GM21576 (cell line): ENCODE measurements at regions not wholly inside any gene's neighbourhood (a gene's known extent, or its start where the extent isn't known, plus 50 kb on each side); places are given as distances from the start of the nearest gene placed in this dataset.

ENCODE experiments used
- ATAC-seq: cut with Tn5 transposase; IDR thresholded peaks from one replicate; pipeline ENCODE4 v1.9.1; 2021; ENCODE audit warnings: mild to moderate bottlenecking, moderate library complexity; ENCODE audit not compliant: unreplicated experiment

DNA sequence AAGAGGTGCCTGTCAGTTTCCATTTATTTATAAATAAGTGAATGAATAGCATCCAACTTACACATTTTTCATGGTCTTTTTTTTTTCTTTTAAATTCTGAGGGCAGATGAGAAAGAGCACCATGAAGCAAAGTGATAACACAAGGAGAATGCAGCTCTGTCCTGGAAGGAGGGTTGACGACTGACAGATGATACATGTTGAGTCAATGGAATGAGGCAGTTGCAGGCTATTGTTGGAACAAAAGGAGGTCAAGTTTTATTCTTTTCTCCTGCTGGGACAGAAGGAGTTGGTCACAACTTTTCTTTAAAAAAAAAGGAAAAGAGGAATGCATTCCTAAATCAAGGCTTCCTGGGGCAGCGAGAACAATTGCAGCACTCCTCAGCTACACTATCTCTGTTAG is 119.9 kb upstream of the PLEKHG7 start:
- ATAC-seq, result no peak

- no peak for ATAC-seq
These were observed 120.3 kb upstream of the PLEKHG7 start for GRCh38 chr12:92582475-92582874.

- no peak for ATAC-seq
These were observed 121.2 kb upstream of the PLEKHG7 start for GRCh38 chr12:92581604-92582003.

DNA sequence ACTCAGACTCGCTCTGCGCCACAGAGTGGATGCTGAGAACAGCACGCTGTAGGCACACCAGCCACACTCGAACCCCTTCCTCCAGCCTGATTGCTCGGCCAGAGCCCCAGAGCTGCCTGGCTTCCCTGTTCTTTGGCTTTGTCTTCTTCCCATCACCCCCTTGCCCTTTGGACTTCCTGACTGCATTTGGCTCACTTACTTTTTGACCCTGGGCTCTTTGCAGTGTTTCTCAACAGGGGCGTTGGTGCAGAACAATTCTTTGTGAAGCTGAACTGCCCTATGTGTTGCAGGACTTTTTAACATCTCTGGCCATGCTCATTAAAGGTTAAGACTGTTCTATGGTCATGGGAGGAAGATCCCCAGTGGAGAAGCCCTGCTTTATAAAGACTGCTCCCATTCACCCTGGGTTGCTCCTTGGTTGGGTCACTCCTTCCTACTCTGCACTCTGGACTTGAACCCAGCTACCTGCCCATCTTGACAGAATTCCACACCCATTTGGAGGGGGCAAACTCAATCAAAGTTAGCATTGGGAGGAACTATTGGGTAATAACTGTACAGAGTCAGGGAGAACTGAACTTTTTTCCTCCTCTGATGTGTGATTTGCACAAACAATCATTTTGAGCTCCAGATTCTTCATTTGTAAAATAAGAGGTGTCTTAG is 127.7 kb upstream of the PLEKHG7 start:
- no peak for ATAC-seq

GRCh38 chr12:92574051-92574783 is 128.6 kb upstream of the PLEKHG7 start:
- ATAC-seq, result no peak

DNA sequence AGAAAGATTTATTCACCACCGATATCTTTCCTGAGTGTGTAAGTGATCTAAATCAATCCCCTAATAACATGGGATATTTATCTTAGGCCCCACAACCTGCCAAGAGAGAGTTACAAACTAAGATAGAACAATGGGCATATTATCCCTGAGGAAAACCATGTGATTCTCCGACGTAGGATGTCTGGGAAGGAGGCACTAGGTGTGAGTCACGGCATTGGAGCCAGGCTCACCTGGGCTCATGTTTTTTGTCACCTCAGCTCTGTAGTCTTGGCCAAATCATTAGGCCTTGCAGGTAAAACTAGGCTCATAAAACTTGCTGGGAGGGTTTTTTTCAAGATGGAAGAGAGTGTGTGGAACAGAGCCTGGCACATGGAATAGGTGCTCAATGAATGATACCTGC is 129.7 kb upstream of the PLEKHG7 start:
- no peak for ATAC-seq

DNA sequence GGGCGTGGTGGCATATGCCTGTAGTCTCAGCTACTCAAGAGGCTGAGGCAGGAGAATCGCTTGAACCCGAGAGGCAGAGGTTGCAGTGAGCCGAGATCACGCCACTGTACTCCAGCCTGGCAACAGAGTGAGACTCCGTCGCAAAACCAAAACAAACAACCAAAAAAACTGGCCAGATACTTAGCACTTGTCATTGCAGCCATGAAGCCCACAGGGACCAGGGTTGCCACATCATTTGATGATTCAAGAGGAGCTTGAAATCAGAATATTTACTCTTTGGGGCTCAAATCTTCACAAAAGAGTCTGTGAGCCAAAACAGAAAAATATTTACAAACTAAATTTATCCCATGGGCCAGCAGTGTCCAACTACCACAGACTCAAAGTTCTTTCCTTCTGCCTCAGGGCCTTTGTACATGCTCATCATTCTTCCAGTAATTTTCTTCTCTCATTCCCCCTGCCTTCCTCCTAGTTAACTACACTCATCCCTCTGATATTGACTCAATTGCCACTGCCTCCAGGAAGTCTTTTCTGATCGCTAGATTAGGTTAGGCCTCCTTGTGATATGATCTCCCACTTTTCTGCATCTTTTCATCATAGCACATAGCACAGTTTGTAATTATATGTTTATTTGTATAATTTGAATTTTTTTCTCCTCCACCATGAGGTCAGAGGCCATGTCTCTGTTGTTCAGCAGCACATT is 130.8 kb upstream of the PLEKHG7 start:
- ATAC-seq, result no peak

GRCh38 chr12:92571169-92571568 is 131.6 kb upstream of the PLEKHG7 start:
- ATAC-seq, result no peak

GRCh38 chr12:92570056-92570753 is 132.6 kb upstream of the PLEKHG7 start:
- peak; percentile 92 for ATAC-seq

GRCh38 chr12:92568691-92569090 is 134.1 kb upstream of the PLEKHG7 start:
- no peak for ATAC-seq

DNA sequence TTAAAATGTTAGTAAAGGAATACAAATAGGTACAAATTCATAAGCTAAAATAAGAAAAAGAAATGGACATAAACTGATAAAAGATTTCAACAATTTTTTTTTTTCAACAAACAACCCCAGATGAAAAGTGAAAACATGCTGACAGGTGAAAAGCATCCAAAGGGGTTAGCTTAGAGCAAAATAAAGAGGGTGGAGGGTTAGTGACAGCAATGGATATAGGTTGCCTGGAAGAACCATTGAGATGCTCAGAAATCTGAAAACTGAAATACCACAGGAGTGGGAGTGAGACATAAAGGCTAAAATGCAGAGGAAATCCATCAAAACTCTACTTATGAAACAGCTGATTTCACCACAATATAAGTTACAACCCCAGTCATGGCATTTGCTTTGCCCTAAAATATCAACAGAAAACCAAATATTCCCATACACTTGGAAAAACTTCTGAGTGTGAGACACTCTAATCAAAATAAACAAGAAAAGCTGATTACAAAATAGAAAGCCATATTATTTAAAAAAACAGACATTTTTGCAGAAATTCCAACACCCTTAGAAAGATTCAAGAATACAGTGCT is 136.3 kb upstream of the PLEKHG7 start:
- ATAC-seq, result no peak

- ATAC-seq, result no peak
These were observed 139.0 kb upstream of the PLEKHG7 start for GRCh38 chr12:92563819-92564218.

- no peak for ATAC-seq
These were observed 140.6 kb upstream of the PLEKHG7 start for GRCh38 chr12:92562063-92562734.

GRCh38 chr12:92561543-92561899 is 141.3 kb upstream of the PLEKHG7 start:
- ATAC-seq, result no peak

- no peak for ATAC-seq
These were observed 141.9 kb upstream of the PLEKHG7 start for GRCh38 chr12:92560713-92561542.

GRCh38 chr12:92558806-92559205 is 144.0 kb upstream of the PLEKHG7 start:
- no peak for ATAC-seq

DNA sequence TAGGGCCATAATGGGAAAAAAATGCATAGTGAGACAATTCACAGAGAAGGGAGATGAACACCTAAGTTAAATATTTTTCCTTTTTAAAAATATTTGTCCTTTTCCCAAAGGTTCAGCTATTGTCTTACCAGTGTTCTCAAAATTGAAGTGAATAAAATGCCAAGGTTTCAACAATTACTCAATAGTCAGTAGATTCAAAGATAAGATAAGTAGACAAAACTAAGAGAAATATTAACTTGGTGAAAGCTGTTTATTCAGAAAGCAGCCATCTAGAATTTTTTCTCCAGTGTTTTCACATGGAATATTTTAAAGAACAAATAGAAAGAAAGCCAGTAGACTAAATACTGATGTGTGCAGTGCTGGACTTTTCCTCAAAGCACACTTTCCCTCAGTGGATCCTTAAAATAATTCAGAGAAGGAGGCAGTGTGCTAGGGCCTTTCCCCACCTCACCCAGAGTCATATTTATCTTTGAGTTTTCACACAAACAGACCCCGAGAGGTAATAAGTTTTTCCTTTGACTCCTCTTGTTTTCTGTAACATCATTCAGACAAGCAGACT is 144.5 kb upstream of the PLEKHG7 start:
- no peak for ATAC-seq

DNA sequence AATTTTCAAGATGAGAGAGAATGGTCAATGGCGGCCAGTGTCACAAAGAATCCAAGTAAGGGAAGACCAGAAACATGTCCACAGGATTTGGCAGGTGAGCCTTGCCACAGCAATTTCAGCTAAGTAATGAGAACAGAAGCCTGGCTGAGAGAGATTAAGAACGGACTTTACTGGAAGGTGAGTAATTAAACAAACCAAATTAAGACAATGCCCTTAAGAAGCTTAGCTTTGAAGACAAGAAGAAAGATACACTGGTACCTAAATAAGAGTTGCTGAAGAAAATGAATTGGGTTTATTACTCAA is 145.4 kb upstream of the PLEKHG7 start:
- no peak for ATAC-seq

DNA sequence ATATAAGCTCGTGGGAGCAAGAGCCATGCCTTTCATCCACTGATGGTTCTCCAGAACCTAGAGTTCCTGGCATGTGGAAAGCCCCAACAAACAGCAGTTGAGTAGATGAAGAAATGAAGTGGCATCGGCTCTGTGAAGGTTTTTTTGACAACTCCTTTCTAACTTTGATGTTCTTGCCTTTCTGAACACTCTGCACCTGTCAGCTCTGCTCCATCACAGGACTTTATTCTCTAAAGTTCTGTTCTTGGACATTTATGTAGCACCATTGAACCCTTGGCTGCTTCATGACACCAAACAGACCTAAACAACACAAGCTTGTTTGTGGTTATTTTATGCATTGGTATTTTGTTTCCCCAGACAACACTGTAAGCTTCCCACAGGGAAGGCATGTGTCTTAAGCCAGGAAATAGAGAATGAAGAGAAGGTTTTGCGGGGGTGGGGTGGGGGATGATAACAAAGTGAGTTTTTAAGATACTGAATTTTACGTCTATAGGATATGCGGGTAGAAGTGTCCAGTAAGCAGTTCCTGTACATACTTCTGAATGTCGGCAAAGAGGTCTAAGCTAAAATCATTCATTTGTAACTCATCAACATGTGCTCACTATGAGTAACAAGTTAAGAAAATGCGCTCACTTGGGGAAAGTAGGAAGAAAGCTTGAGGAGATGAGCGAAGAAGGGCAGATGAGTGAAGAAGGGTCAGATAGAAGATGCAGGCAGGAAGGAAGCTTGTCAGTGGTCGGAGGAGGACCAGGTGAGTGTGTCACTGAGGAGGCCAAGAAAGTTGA is 146.0 kb upstream of the PLEKHG7 start:
- no peak for ATAC-seq
